ENCODE measurements at regions not wholly inside any gene's neighbourhood (a gene's known extent, or its start where the extent isn't known, plus 50 kb on each side); places are given as distances from the start of the nearest gene placed in this dataset.

DNA sequence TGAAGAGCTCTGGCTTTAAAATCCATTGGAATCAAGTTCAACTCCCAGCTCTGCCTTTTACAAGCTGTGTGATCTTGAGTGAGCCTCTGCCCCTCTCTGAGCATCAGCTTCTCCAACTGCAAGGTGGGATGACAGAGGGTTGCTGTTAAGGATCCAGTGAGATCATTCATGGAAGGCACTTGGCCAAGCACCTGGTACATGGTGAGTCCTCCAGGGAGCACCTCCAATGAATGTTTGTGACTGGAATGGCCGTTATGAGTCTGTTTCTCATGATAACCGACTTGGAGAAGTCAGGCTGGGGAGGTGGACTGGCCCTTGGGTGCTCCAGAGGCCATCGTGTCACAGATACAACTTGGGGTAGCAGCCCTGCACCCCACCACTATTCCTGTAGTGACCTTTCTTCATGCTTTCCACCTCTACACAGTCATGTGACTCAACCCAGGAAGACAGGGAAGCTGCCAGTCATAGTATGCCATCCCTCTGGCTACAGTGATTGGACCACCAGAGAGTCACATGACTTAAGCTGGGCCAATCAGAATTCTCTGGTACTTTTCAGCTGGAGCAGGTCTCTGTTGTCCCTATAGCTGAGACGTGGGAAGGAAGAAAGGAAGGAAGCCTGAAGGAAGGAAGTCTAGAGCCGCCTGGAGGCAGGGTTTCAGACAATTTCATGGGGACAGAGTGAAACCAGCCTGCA is 146.5 kb upstream of the MYL2 start:
- WGBS = 72% methylated on average over 5 of the region's 5 CpGs
- ATAC-seq (no peak), DNase-seq (no peak)
- no peak overlapping the region for H3K4me3 ChIP-seq (ENCODE audit: low read length)
- H3K27me3 ChIP-seq (ENCODE audit: control insufficient read depth, insufficient read depth) = peaks cover 2% of the 10 kb centered on the region
- no peak overlapping the region for H3K27ac ChIP-seq (ENCODE audit: low read length)
- no peaks in the 10 kb centered on the region for H3K4me1 ChIP-seq (ENCODE audit: control insufficient read depth, insufficient read depth, low read length)
- no peaks in the 10 kb centered on the region for H3K9me3 ChIP-seq (ENCODE audit: control insufficient read depth, low read length)
- intact Hi-C loops (cut with DNase I) = no loop called here

DNA sequence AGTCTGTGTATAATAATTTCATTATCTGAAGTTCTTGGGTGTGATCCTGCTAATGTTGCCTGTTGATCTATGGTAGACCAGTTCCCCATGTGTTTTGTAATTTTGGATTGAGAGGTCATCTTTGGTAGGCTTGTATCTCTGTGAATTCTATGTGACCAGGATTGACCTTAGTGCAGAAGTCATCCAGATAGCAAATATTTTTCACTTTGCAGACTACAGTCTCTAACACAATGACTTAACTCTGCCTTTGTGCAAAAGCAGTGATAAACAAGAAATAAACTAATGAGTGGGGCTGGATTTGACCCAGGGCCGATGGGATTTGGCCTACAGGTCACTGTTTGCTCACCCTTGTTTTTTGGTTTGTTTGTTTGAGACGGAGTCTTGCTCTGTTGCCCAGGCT is 144.6 kb upstream of the MYL2 start:
- no peak for ATAC-seq
- intact Hi-C loops (cut with DNase I) = no loop called here

GRCh38 chr12:111064154-111064553 is 143.8 kb upstream of the MYL2 start:
- no peaks in the 10 kb centered on the region for H3K9me3 ChIP-seq (ENCODE audit: control insufficient read depth, low read length)

More for the DNA sequence above, 144.6 kb upstream of the MYL2 start:
- WGBS = 88% methylated on average over 2 of the region's 2 CpGs
- Histone ChIP-seq H3K4me3 (ENCODE audit: low read length) (no peak overlapping the region), H3K9me3 (ENCODE audit: control insufficient read depth, low read length) (no peaks in the 10 kb centered on the region), H3K4me1 (ENCODE audit: control insufficient read depth, insufficient read depth, low read length) (no peaks in the 10 kb centered on the region), H3K27me3 (ENCODE audit: control insufficient read depth, insufficient read depth) (peaks cover 2% of the 10 kb centered on the region), H3K27ac (ENCODE audit: low read length) (no peak overlapping the region)
- no peak for DNase-seq

DNA sequence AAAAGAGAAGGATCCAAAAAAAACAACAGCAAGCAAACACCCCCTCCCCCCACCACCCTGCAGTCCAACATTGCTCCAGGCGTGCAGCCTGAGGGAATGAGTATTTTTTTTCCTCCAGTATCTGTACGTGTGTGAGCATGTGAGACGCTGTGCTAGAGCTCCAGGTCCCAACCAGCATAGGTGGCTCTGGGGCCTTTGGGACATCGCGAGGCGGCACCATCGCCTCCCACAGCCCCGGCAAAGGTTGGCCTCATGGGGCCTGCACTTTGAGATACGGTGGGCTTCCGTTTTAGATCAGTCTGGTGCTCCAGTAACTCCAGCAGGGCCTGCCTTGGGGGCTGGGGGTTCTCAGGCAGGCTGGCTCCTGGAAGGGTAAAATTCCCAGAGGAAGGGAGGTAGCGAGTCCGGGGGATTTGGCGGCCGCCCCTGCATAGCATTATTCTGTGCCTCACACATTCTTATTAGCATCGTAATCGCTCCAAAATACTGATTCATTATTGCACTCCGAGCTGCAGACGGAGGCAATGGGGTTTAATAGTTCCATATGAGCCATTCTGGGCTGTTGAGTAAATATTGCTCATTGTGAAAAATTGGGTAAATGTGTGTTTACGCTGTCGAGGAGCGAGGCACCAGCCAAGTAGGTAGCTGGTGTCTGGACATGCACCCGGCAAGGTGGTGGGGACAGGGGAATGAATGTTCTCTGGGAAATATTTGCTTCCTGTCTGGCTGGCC is 143.1 kb upstream of the MYL2 start:
- WGBS = 62% methylated on average over 22 of the region's 22 CpGs
- intact Hi-C loops (cut with DNase I) = no loop called here
- no peak for ATAC-seq
- no peaks in the 10 kb centered on the region for H3K27me3 ChIP-seq (ENCODE audit: control insufficient read depth, insufficient read depth)
- no peaks in the 10 kb centered on the region for H3K4me1 ChIP-seq (ENCODE audit: control insufficient read depth, insufficient read depth, low read length)
- H3K27ac ChIP-seq (ENCODE audit: low read length) = no peak overlapping the region
- H3K4me3 ChIP-seq (ENCODE audit: low read length) = no peak overlapping the region
- H3K9me3 ChIP-seq (ENCODE audit: control insufficient read depth, low read length) = no peaks in the 10 kb centered on the region
- no peak for DNase-seq

More at GRCh38 chr12:111064154-111064553, 143.8 kb upstream of the MYL2 start:
- Histone ChIP-seq H3K4me3 (ENCODE audit: low read length) (no peak overlapping the region), H3K4me1 (ENCODE audit: control insufficient read depth, insufficient read depth, low read length) (no peaks in the 10 kb centered on the region), H3K27me3 (ENCODE audit: control insufficient read depth, insufficient read depth) (peaks cover 2% of the 10 kb centered on the region), H3K27ac (ENCODE audit: low read length) (no peak overlapping the region)
- intact Hi-C loops (cut with DNase I) = no loop called here
- DNase-seq = no peak
- no peak for ATAC-seq
- 94% methylated on average over 3 of the region's 3 CpGs for WGBS

GRCh38 chr12:111057701-111058425 is 137.5 kb upstream of the MYL2 start:
- intact Hi-C loops (cut with DNase I) = no loop called here
- no peaks in the 10 kb centered on the region for H3K4me1 ChIP-seq (ENCODE audit: control insufficient read depth, insufficient read depth, low read length)
- H3K27me3 ChIP-seq (ENCODE audit: control insufficient read depth, insufficient read depth) = no peaks in the 10 kb centered on the region
- no peak overlapping the region for H3K27ac ChIP-seq (ENCODE audit: low read length)
- ATAC-seq (no peak), DNase-seq (no peak)
- H3K9me3 ChIP-seq (ENCODE audit: control insufficient read depth, low read length) = no peaks in the 10 kb centered on the region
- H3K4me3 ChIP-seq (ENCODE audit: low read length) = no peak overlapping the region
- 84% methylated on average over 7 of the region's 7 CpGs for WGBS

DNA sequence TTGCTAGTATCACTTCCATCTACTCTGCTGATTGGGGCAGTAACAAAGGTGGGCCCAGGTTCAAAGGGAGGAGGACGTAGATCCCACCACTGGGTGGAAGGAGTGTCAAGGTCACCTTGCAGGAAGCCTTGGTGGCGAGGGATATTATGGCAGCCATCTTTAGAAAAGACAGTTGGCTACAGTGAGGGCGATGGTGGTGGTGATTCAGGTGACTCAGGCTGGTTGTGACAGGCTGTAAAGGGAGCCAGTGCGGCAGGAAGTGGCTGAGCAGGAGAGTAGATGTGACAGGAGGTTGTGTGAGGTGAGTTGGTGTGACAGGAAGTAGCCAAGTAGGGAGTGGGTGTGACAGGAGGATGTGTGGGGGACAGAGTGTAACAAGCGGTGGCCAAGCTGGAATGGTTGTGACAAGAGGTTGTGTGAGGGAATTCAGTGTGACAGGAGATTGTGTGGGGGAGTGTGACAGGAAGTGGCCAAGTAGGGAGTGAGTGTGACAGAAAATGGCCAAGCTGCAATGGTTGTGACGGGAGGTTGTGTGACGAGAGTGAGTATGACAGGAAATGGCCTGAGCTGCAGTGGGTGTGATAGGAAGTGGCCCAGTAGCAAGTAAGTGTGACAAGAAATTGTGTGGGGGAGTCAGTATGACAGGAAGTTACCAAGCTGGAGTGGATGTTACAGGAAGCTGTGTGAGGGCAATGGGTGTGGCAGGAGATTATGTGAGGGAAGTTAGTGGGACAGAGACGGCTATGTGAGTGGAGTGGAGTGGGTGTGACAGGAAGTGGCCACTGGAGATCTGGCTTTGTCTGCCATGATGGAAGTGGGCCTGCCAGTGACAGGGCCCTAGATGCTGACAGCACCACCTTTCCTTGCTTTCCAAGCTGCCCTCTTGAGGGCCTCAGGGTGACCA is 136.5 kb upstream of the MYL2 start:
- Histone ChIP-seq H3K4me3 (ENCODE audit: low read length) (no peak overlapping the region), H3K27ac (ENCODE audit: low read length) (no peak overlapping the region), H3K27me3 (ENCODE audit: control insufficient read depth, insufficient read depth) (no peaks in the 10 kb centered on the region), H3K4me1 (ENCODE audit: control insufficient read depth, insufficient read depth, low read length) (no peaks in the 10 kb centered on the region), H3K9me3 (ENCODE audit: control insufficient read depth, low read length) (no peaks in the 10 kb centered on the region)
- ATAC-seq = peak; percentile 40 to 59
- no peak for DNase-seq
- intact Hi-C loops (cut with DNase I) = no loop called here
- 68% methylated on average over 8 of the region's 8 CpGs for WGBS

GRCh38 chr12:111055181-111055880 is 135.0 kb upstream of the MYL2 start:
- ATAC-seq = no peak
- 79% methylated on average over 17 of the region's 17 CpGs for WGBS
- intact Hi-C loops (cut with DNase I) = no loop called here
- H3K27ac ChIP-seq (ENCODE audit: low read length) = no peak overlapping the region
- H3K4me1 ChIP-seq (ENCODE audit: control insufficient read depth, insufficient read depth, low read length) = no peaks in the 10 kb centered on the region
- H3K4me3 ChIP-seq (ENCODE audit: low read length) = no peak overlapping the region
- H3K27me3 ChIP-seq (ENCODE audit: control insufficient read depth, insufficient read depth) = no peaks in the 10 kb centered on the region
- no peaks in the 10 kb centered on the region for H3K9me3 ChIP-seq (ENCODE audit: control insufficient read depth, low read length)
- no peak for DNase-seq

- H3K4me3 ChIP-seq (ENCODE audit: low read length) = no peak overlapping the region
- H3K27ac ChIP-seq (ENCODE audit: low read length) = no peak overlapping the region
- no peaks in the 10 kb centered on the region for H3K4me1 ChIP-seq (ENCODE audit: control insufficient read depth, insufficient read depth, low read length)
- intact Hi-C loops (cut with DNase I) = no loop called here
- no peaks in the 10 kb centered on the region for H3K9me3 ChIP-seq (ENCODE audit: control insufficient read depth, low read length)
- no peaks in the 10 kb centered on the region for H3K27me3 ChIP-seq (ENCODE audit: control insufficient read depth, insufficient read depth)
- DNase-seq = no peak
- no peak for ATAC-seq
- WGBS = 73% methylated on average over 2 of the region's 2 CpGs
Observed at GRCh38 chr12:111048991-111049390, 128.6 kb upstream of the MYL2 start.

DNA sequence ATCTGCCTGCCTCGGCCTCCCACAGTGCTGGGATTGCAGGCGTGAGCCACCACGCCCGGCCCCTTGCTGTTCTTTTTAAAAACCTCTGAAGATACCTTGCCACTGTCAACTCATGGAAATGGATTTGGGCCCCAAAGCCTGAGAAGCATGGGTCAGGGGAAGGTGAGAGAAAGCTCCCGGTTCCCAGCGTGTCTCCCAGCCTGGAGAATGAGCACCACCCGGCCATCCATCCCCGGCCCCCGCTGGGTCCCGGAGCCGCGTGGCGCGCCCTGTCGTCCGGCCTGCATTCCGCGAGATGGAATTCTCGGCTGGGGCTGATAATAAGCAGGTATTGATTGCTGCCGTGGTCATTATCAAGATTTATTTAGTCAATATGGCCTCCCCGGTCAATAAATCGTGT is 126.5 kb upstream of the MYL2 start:
- no peak for ATAC-seq
- Histone ChIP-seq H3K27me3 (ENCODE audit: control insufficient read depth, insufficient read depth) (no peaks in the 10 kb centered on the region), H3K4me1 (ENCODE audit: control insufficient read depth, insufficient read depth, low read length) (no peaks in the 10 kb centered on the region), H3K4me3 (ENCODE audit: low read length) (no peak overlapping the region), H3K9me3 (ENCODE audit: control insufficient read depth, low read length) (no peaks in the 10 kb centered on the region), H3K27ac (ENCODE audit: low read length) (no peak overlapping the region)
- intact Hi-C loops (cut with DNase I) = no loop called here
- 65% methylated on average over 22 of the region's 22 CpGs for WGBS
- DNase-seq = no peak

DNA sequence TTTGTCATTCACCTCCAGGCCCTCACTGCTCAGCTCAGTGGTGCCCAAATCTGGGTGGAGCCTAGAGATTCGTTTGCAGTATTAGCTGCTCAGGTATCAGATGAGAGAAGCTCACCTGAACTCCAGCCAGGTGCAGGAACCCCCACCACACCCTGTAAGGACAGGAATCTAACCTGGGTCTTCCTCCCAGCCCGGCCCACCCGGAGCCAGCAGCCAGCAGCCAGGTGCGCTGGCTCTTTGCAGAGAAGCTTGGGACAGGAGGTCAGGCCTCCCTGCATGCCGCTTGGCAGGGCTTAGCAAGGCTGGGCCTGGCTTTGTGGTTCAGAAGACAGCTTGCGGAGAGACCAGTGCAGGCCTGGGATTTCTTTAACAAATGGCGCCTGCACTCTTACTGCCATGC is 125.6 kb upstream of the MYL2 start:
- no peak for ATAC-seq
- Histone ChIP-seq H3K4me1 (ENCODE audit: control insufficient read depth, insufficient read depth, low read length) (no peaks in the 10 kb centered on the region), H3K27ac (ENCODE audit: low read length) (no peak overlapping the region), H3K4me3 (ENCODE audit: low read length) (no peak overlapping the region), H3K9me3 (ENCODE audit: control insufficient read depth, low read length) (no peaks in the 10 kb centered on the region), H3K27me3 (ENCODE audit: control insufficient read depth, insufficient read depth) (no peaks in the 10 kb centered on the region)
- 84% methylated on average over 7 of the region's 7 CpGs for WGBS
- intact Hi-C loops (cut with DNase I) = no loop called here
- DNase-seq = no peak
